ENCODE measurements at regions not wholly inside any gene's neighbourhood (a gene's known extent, or its start where the extent isn't known, plus 50 kb on each side); places are given as distances from the start of the nearest gene placed in this dataset.

DNA sequence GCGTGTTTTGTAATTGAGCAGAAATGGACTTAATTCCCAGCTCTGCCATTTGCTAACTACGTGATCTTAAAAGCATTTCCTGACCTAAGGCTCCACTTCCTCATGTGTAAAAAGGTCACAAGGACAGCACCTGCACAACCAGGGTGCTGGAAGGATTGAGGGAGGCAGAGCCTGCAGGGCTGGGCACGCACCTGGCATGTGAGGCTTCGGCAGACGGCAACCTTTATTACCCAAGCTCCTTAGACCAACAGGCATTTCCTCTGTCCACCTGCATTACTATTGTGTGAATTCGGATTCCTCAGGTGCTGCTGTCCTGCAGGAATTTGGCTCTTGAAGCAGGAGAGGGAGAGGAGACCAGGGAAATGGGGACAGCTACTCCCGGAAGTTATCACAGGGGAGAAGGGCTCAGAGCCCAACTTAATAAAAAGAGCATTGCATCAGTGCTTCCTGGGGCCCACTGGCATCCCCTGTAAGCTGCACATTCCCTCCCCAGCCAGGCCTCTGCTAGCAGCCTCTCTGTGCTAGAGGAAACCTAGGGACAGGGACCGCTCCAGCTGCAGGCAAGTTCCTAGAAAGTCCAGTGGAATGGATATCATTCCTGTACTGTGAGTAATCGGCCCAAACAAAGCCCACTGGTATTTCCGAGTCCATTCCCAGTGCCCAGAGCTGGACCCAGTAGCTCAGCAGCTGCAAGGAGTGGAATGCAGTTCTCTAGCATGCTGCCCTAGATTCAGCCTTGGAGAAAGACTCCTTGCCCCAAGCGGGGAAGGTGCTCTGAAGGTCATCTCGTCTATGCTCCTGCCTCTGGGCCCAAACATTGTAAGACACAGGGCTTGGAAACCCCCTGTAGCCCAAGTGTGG lies 157.1 kb upstream of the CCND2 start:
- TF ChIP-seq, protein P1, sequence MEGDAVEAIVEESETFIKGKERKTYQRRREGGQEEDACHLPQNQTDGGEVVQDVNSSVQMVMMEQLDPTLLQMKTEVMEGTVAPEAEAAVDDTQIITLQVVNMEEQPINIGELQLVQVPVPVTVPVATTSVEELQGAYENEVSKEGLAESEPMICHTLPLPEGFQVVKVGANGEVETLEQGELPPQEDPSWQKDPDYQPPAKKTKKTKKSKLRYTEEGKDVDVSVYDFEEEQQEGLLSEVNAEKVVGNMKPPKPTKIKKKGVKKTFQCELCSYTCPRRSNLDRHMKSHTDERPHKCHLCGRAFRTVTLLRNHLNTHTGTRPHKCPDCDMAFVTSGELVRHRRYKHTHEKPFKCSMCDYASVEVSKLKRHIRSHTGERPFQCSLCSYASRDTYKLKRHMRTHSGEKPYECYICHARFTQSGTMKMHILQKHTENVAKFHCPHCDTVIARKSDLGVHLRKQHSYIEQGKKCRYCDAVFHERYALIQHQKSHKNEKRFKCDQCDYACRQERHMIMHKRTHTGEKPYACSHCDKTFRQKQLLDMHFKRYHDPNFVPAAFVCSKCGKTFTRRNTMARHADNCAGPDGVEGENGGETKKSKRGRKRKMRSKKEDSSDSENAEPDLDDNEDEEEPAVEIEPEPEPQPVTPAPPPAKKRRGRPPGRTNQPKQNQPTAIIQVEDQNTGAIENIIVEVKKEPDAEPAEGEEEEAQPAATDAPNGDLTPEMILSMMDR (IDR thresholded peaks at IDR 0.05): no peak
- no peak for TF ChIP-seq POLR2A (IDR thresholded peaks at IDR 0.05)

Measured in uterus (tissue), 2 donors.